ENCODE measurements at regions not wholly inside any gene's neighbourhood (a gene's known extent, or its start where the extent isn't known, plus 50 kb on each side); places are given as distances from the start of the nearest gene placed in this dataset.

- H3K27me3 ChIP-seq (ENCODE audit: control insufficient read depth, insufficient read depth, low read length) = no peaks in the 10 kb centered on the region
- no peaks in the 10 kb centered on the region for H3K4me1 ChIP-seq (ENCODE audit: control insufficient read depth in 2 of 3, insufficient read depth in 2 of 3, low read depth in 1 of 3, low read length in 3 of 3)
- no peak for DNase-seq
- H3K4me3 ChIP-seq (ENCODE audit: low read length in 3 of 3) = no peak overlapping the region
- no peaks in the 10 kb centered on the region for H3K36me3 ChIP-seq (ENCODE audit: control insufficient read depth in 2 of 3, insufficient read depth in 3 of 3, low read length in 3 of 3)
- no peak overlapping the region for H3K9ac ChIP-seq (ENCODE audit: low read length in 3 of 3)
- no peak overlapping the region for H3K27ac ChIP-seq (ENCODE audit: low read depth in 2 of 2, low read length in 2 of 2)
- peak; percentile 6 for TF ChIP-seq CTCF (IDR thresholded peaks at IDR 0.05; ENCODE audit: borderline replicate concordance, extremely low read depth, insufficient read depth)
- H3K9me3 ChIP-seq (ENCODE audit: control insufficient read depth in 2 of 3, insufficient read depth in 1 of 3, low read length in 3 of 3) = peaks cover 0 to 3% (median 0%) of the 10 kb centered on the region in 3 donors
- no peak for FAIRE-seq
- intact Hi-C loops (cut with DNase I) = no loop called here
These were observed 61.0 kb upstream of the SPTLC1 start for GRCh38 chr9:92176068-92176799.

GRCh38 chr9:92175441-92175840 is 60.2 kb upstream of the SPTLC1 start:
- Histone ChIP-seq H3K9me3 (ENCODE audit: control insufficient read depth in 2 of 3, insufficient read depth in 1 of 3, low read length in 3 of 3) (peaks cover 0 to 3% (median 0%) of the 10 kb centered on the region in 3 donors), H3K4me3 (ENCODE audit: low read length in 3 of 3) (no peak overlapping the region), H3K36me3 (ENCODE audit: control insufficient read depth in 2 of 3, insufficient read depth in 3 of 3, low read length in 3 of 3) (no peaks in the 10 kb centered on the region), H3K27ac (ENCODE audit: low read depth in 2 of 2, low read length in 2 of 2) (no peak overlapping the region), H3K9ac (ENCODE audit: low read length in 3 of 3) (no peak overlapping the region), H3K4me1 (ENCODE audit: control insufficient read depth in 2 of 3, insufficient read depth in 2 of 3, low read depth in 1 of 3, low read length in 3 of 3) (no peaks in the 10 kb centered on the region), H3K27me3 (ENCODE audit: control insufficient read depth, insufficient read depth, low read length) (no peaks in the 10 kb centered on the region)
- TF ChIP-seq CTCF (IDR thresholded peaks at IDR 0.05; ENCODE audit: borderline replicate concordance, extremely low read depth, insufficient read depth) = no peak
- FAIRE-seq (no peak), DNase-seq (no peak)
- intact Hi-C loops (cut with DNase I) = no loop called here

GRCh38 chr9:92173318-92173717 is 58.1 kb upstream of the SPTLC1 start:
- H3K27ac ChIP-seq (ENCODE audit: low read depth in 2 of 2, low read length in 2 of 2) = no peak overlapping the region
- intact Hi-C loops (cut with DNase I) = no loop called here
- DNase-seq (no peak), FAIRE-seq (no peak)
- no peak overlapping the region for H3K9ac ChIP-seq (ENCODE audit: low read length in 3 of 3)
- H3K4me1 ChIP-seq (ENCODE audit: control insufficient read depth in 2 of 3, insufficient read depth in 2 of 3, low read depth in 1 of 3, low read length in 3 of 3) = no peaks in the 10 kb centered on the region
- no peaks in the 10 kb centered on the region for H3K36me3 ChIP-seq (ENCODE audit: control insufficient read depth in 2 of 3, insufficient read depth in 3 of 3, low read length in 3 of 3)
- peaks cover 0 to 3% (median 0%) of the 10 kb centered on the region in 3 donors for H3K9me3 ChIP-seq (ENCODE audit: control insufficient read depth in 2 of 3, insufficient read depth in 1 of 3, low read length in 3 of 3)
- no peak for TF ChIP-seq CTCF (IDR thresholded peaks at IDR 0.05; ENCODE audit: borderline replicate concordance, extremely low read depth, insufficient read depth)
- H3K27me3 ChIP-seq (ENCODE audit: control insufficient read depth, insufficient read depth, low read length) = no peaks in the 10 kb centered on the region
- H3K4me3 ChIP-seq (ENCODE audit: low read length in 3 of 3) = no peak overlapping the region

Measured in kidney (tissue), 13 donors.